ENCODE measurements at regions not wholly inside any gene's neighbourhood (a gene's known extent, or its start where the extent isn't known, plus 50 kb on each side); places are given as distances from the start of the nearest gene placed in this dataset.

DNA sequence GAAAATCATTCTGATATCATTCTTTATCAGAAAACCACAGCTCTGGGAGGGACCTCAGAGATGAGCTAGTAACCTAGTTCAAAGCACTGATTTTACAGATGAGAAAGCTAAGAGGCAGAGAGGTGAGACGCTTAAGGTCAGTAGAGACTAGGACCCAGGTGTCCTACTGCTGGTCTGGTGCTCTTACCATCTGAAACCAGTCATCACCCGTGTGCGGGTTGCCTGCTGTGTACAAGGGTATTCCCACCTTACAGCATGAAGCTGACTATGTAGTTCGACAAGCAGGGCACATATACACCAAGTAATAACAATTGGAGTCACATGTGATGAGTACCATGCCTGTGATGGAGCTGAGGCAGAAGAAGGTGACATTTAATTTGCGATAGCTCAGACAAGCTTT, 133.7 kb downstream of the ADAMTS15 start:
- no peaks in the 10 kb centered on the region for H3K9me3 Mint-ChIP-seq
- no peaks in the 10 kb centered on the region for H3K36me3 Mint-ChIP-seq (ENCODE audit: low read depth)
- H3K27ac Mint-ChIP-seq, result no peak overlapping the region
- no peak overlapping the region for H3K4me3 Mint-ChIP-seq
- no peak for DNase-seq
- H3K27me3 Mint-ChIP-seq, result peaks cover 11% of the 10 kb centered on the region
- CTCF ChIA-PET, result no interaction called here
- POLR2A ChIA-PET, result no interaction called here
- no peaks in the 10 kb centered on the region for H3K4me1 Mint-ChIP-seq

DNA sequence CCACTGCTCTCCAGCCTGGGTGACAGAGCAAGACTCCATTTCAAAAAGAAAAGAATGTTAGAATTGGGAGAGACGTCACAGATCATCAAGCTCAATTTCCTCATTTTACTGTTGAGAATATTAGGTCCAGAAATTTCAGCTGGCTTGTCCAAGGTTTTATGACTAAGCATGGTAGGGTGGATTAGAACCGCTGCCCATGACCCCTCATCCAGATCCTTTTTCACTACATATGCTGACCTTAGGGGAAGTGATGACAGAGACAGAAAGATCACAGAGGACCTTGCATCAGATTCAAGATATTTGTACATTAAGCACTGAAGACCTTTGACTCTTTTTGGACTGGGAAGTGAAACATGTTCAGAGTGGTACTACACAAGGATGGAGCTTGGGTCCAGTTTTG, 134.5 kb downstream of the ADAMTS15 start:
- H3K36me3 Mint-ChIP-seq (ENCODE audit: low read depth), result no peaks in the 10 kb centered on the region
- no peak for DNase-seq
- ChIA-PET POLR2A (no interaction called here), CTCF (no interaction called here)
- no peak overlapping the region for H3K27ac Mint-ChIP-seq
- H3K27me3 Mint-ChIP-seq, result peaks cover 8% of the 10 kb centered on the region
- H3K4me1 Mint-ChIP-seq, result no peaks in the 10 kb centered on the region
- H3K9me3 Mint-ChIP-seq, result no peaks in the 10 kb centered on the region
- no peak overlapping the region for H3K4me3 Mint-ChIP-seq

DNA sequence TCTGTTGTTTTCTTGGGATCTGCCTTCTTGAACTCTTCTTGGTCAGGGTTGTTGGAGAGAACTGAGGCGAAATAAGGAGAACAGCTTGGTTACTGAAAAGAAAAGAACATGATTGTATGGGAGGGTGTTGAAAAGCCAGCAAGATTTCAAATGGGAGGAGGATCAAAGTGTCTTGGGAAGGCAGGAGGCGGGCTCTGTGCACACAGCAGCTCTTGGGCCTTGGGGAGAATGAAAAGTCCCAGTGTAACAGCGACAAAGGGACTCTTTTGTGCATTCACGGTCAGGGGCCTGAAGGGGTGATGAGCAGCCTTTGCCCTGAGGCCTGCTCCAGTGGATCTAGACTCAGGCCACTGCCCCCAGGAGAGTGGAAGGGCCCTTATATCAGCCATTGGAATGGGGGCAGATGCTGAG, 135.4 kb downstream of the ADAMTS15 start:
- ChIA-PET CTCF (no interaction called here), POLR2A (no interaction called here)
- H3K4me3 Mint-ChIP-seq, result no peak overlapping the region
- no peak for DNase-seq
- peaks cover 7% of the 10 kb centered on the region for H3K27me3 Mint-ChIP-seq
- H3K36me3 Mint-ChIP-seq (ENCODE audit: low read depth), result no peaks in the 10 kb centered on the region
- H3K4me1 Mint-ChIP-seq, result no peaks in the 10 kb centered on the region
- no peaks in the 10 kb centered on the region for H3K9me3 Mint-ChIP-seq
- H3K27ac Mint-ChIP-seq, result no peak overlapping the region

DNA sequence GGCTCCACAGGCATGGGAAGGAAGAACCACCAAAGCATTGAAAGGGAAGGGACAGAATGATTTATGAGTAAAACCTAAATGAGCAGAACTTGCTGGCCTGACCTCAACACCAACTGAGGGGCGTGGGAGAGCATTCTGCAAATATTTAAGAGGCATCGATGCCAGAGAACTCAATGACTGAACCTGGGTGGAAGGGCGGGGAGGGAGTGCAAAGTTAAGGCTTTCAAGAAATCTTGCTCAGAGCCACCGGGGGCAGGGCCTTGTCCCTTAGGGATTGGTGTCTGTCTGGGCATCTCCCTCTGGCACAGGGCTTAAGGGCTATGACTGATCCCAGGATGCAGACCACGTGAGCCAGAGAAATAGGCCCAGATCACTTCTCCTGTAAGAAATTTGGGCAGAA, 137.1 kb downstream of the ADAMTS15 start:
- peaks cover 10% of the 10 kb centered on the region for H3K27me3 Mint-ChIP-seq
- H3K9me3 Mint-ChIP-seq, result no peaks in the 10 kb centered on the region
- ChIA-PET POLR2A (no interaction called here), CTCF (no interaction called here)
- H3K27ac Mint-ChIP-seq, result no peak overlapping the region
- H3K4me1 Mint-ChIP-seq, result no peaks in the 10 kb centered on the region
- DNase-seq, result no peak
- no peaks in the 10 kb centered on the region for H3K36me3 Mint-ChIP-seq (ENCODE audit: low read depth)
- H3K4me3 Mint-ChIP-seq, result no peak overlapping the region

DNA sequence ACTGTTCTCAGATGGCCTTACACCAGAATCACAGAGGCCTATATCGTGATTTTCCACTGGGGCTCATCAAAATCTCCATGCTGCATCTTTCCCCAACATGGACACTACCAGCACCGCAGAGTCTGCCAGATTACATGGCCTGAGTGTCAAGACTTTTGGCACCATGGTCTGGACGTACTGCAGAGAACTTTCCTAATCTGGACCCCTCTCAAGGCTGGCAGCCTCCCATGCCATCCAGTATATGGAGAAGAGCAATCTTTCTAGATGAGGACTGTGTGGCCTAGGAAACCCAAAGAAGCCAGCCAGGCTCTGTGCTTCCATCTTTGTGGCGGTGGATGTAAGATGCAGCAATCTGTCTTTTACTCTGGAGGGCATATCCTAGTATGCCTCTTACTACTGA, 139.2 kb downstream of the ADAMTS15 start:
- Mint-ChIP-seq H3K36me3 (ENCODE audit: low read depth) (no peaks in the 10 kb centered on the region), H3K4me3 (no peak overlapping the region), H3K9me3 (no peaks in the 10 kb centered on the region), H3K4me1 (no peaks in the 10 kb centered on the region), H3K27ac (no peak overlapping the region), H3K27me3 (peaks cover 13% of the 10 kb centered on the region)
- ChIA-PET POLR2A (no interaction called here), CTCF (no interaction called here)
- DNase-seq, result no peak

DNA sequence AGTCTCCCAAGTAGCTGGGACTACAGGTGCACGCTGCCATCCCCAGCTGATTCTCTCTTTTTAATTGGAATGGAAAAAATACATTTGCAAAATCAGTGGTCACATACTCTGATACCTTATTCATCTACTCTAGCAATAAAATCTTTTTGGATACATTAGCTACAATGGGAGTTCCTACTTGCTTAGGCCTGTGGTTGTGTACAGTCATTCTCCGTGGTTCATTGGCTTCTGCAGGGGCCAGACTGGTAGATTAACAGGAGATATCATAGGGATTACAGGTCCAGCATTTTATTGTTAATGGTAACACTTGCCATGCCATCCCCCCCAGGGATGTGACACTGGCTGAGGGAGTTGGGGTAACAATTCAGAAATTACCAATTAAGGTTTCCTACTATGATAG, 140.0 kb downstream of the ADAMTS15 start:
- ChIA-PET POLR2A (no interaction called here), CTCF (no interaction called here)
- DNase-seq, result no peak

DNA sequence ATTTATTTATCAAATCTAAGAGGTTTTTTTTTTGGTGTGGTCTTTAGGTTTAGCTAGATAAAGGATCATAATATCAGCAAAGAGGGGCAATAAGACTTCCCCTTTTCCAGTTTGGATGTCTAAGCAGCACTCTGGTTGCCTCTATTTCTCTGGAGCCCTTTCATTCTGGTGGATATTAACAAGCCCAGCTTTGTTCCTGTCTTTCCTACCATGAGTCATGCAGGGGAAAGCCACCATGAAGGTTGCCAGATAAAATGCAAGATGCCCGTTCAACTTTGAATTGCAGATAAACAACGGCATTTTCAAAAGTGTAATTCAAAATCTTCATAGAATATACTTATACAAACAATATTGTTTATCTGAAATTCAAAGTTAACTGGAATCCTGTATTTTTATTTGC, 143.6 kb downstream of the ADAMTS15 start:
- DNase-seq, result no peak
- Mint-ChIP-seq H3K4me3 (no peak overlapping the region), H3K9me3 (no peaks in the 10 kb centered on the region), H3K27ac (no peak overlapping the region), H3K36me3 (ENCODE audit: low read depth) (no peaks in the 10 kb centered on the region), H3K4me1 (no peaks in the 10 kb centered on the region), H3K27me3 (peaks cover 12% of the 10 kb centered on the region)
- POLR2A ChIA-PET, result no interaction called here
- CTCF ChIA-PET, result interaction anchor here (1.2 to 2.1 kb wide), 2 partner anchors 157 to 270 kb away, joined by 3 to 8 read pairs; no protein-coding TSS in a partner anchor

More for the DNA sequence above, 140.0 kb downstream of the ADAMTS15 start:
- Mint-ChIP-seq H3K4me1 (no peaks in the 10 kb centered on the region), H3K27ac (no peak overlapping the region), H3K9me3 (no peaks in the 10 kb centered on the region), H3K27me3 (peaks cover 11% of the 10 kb centered on the region), H3K4me3 (no peak overlapping the region), H3K36me3 (ENCODE audit: low read depth) (no peaks in the 10 kb centered on the region)

DNA sequence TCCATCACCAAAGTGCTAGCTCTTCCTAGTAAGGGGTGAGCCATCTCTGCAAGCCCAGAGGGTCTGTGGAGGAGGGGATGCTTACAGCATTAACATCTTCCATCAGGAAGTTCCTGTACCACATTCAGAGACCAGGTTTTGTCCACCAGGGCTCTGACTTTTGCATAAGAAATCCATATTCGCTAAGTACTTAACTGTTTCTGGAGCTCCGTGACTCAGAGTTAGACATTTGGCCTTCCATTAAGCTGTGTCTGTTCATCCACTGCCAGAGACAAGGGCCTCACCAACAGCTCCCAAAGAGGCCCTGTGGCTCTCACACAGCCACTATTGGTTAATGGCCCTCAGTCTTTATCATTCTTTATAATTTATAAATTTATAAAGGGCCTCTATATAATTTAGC, 144.6 kb downstream of the ADAMTS15 start:
- H3K27me3 Mint-ChIP-seq, result peaks cover 12% of the 10 kb centered on the region
- H3K4me3 Mint-ChIP-seq, result no peak overlapping the region
- no peaks in the 10 kb centered on the region for H3K36me3 Mint-ChIP-seq (ENCODE audit: low read depth)
- DNase-seq, result no peak
- CTCF ChIA-PET, result interaction anchor here (2.1 kb wide), 1 partner anchor 269 kb away, joined by 8 read pairs; no protein-coding TSS in a partner anchor
- H3K27ac Mint-ChIP-seq, result no peak overlapping the region
- no peaks in the 10 kb centered on the region for H3K9me3 Mint-ChIP-seq
- POLR2A ChIA-PET, result no interaction called here
- no peaks in the 10 kb centered on the region for H3K4me1 Mint-ChIP-seq

DNA sequence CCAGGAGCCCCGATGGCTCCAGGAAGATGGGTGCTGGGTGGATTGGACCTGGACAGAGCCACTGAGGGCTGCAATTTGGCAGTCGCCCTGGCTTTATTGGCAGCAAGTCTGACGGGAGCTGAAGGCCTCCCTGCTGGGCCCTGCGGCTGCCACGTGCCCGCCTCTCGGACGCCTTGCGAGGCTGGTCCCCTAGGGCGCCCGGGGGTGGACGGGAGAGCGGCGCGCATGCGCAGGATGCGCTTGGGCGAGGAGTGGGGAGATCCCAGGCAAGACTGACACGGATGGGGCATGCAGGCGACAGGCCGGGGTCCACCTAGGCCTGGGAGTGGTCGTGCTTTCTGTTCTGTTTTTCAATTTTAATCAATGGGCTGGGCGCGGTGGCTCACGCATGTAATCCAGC, 150.0 kb downstream of the ADAMTS15 start:
- Mint-ChIP-seq H3K27me3 (peaks cover 1% of the 10 kb centered on the region), H3K36me3 (ENCODE audit: low read depth) (no peaks in the 10 kb centered on the region), H3K9me3 (no peaks in the 10 kb centered on the region), H3K4me3 (no peak overlapping the region), H3K4me1 (no peaks in the 10 kb centered on the region), H3K27ac (no peak overlapping the region)
- no peak for DNase-seq
- ChIA-PET CTCF (no interaction called here), POLR2A (no interaction called here)

DNA sequence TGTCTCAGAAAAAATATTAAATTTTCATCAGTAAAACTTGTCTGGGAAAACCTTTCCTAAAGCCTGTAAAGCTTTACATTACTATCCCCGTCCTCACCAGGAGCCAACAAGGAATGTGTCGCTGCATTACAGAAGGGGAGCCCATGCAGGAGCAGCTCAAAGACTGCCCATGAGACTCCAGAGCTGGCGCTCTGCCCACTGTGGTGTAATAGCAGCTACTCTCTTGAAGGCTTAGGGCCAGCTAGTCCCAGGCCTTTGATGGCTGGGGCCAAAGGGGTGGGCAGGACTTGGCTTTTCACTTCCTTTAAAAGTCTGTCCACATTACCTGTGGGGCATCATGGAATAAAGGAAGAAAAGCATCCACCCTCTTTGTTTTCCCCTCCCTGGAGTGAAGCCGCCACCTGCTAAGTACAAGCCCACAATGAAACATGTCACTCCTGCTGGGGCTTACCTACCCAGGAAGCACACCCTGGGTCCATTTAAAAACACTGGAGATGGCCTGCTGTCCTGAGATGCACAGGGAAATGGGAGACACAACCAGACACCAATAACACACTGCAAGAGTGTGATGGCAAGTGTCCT, 150.7 kb downstream of the ADAMTS15 start:
- Mint-ChIP-seq H3K27me3 (peaks cover 1% of the 10 kb centered on the region), H3K9me3 (no peaks in the 10 kb centered on the region), H3K4me3 (no peak overlapping the region), H3K36me3 (ENCODE audit: low read depth) (no peaks in the 10 kb centered on the region), H3K27ac (no peak overlapping the region), H3K4me1 (no peaks in the 10 kb centered on the region)
- POLR2A ChIA-PET, result no interaction called here
- no peak for DNase-seq
- CTCF ChIA-PET, result no interaction called here

DNA sequence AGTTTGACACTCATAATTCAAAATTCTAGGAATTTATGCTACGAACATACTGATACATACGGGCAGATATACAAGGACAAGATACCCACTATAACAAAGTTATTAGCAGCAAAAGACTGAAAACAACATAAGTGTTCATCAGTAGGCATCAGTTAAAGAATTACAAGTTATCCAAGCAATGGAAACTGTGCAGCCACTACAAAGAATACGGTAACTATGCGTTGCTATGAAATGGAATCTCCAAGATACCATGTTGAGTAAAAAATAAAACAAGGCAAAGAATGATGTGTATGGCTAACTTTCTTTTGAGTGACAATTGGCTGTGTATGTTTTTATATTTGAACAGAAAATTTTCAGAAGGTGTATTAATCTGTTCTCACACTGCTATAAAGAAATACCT, 151.7 kb downstream of the ADAMTS15 start:
- no peak for DNase-seq
- Mint-ChIP-seq H3K4me3 (no peak overlapping the region), H3K36me3 (ENCODE audit: low read depth) (no peaks in the 10 kb centered on the region), H3K4me1 (no peaks in the 10 kb centered on the region), H3K9me3 (no peaks in the 10 kb centered on the region), H3K27ac (no peak overlapping the region), H3K27me3 (no peaks in the 10 kb centered on the region)
- POLR2A ChIA-PET, result no interaction called here
- CTCF ChIA-PET, result no interaction called here

DNA sequence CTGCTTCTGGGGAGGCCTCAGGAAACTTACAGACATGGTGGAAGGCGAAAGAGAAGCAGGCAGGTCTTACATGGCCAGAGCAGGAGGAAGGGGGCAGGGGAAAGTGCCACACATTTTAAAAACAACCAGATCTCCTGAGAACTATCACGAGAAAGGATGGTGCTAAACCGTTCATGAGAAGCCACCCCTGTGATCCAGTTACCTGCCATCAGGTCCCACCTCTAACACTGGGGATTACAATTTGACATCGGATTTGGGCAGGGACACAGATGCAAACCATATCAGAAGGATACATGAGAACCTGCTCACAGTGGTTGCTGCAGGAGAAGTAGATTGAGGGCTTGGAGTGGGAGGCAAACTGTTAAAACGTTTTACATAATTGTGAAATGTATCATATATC, 152.2 kb downstream of the ADAMTS15 start:
- Mint-ChIP-seq H3K27me3 (no peaks in the 10 kb centered on the region), H3K9me3 (no peaks in the 10 kb centered on the region), H3K36me3 (ENCODE audit: low read depth) (no peaks in the 10 kb centered on the region), H3K4me3 (no peak overlapping the region), H3K27ac (no peak overlapping the region), H3K4me1 (no peaks in the 10 kb centered on the region)
- ChIA-PET CTCF (no interaction called here), POLR2A (no interaction called here)
- no peak for DNase-seq

DNA sequence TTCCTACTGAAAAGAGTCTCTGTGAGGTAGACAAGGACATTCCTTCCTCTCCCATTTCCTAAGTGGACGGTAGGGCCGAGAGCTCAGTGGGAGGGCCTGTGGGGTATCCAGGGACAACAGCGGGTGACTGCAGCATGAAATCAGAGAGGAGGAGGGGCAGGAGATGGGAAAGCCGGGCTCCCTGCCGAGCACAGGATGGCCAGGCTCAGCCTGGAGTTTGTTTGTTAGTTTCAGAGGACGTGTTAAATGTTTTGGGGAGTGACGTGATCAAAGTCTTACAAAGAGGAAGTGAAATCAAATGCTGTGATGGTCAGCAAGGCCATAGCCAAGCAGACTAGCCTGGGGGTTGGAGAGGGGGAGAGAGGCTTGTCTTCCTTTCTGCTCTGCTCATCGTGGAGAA, 152.7 kb downstream of the ADAMTS15 start:
- Mint-ChIP-seq H3K4me1 (no peaks in the 10 kb centered on the region), H3K4me3 (no peak overlapping the region), H3K36me3 (ENCODE audit: low read depth) (no peaks in the 10 kb centered on the region), H3K27ac (no peak overlapping the region), H3K9me3 (no peaks in the 10 kb centered on the region), H3K27me3 (no peaks in the 10 kb centered on the region)
- no peak for DNase-seq
- ChIA-PET CTCF (no interaction called here), POLR2A (no interaction called here)

DNA sequence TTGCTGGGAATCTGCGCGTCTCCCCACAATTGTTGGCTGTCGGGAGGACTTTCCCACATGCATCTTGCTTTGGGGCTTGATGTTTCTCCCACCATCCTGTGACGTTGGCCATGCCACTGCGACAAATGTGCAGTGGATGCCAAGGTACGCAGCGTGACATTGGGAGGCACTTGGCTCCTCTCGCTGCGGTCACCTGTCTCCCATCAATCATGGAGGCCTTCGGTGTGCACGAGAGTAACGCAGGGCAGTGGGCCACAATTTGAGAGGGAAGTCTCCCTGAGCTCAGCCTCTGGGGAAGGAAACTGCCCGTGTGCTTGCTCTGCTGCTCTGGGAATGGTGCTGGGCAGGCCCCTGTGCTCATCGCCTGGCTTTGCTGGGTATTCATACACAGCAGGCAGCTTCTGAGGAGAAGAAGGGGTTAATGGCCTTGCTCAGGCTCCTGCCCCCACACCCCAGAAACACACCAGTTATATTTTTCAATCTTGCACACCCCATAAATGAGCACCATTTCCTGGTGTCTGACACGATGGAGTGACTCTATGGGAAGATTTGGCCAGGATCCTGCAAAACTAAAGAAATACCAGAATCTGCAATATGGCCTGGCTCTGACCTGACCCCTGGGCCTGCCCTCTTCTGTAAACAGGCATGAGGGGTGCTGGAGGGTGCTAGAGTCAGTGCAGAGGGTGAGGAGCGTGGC, 153.5 kb downstream of the ADAMTS15 start:
- CTCF ChIA-PET, result no interaction called here
- no peaks in the 10 kb centered on the region for H3K4me1 Mint-ChIP-seq
- H3K4me3 Mint-ChIP-seq, result no peak overlapping the region
- DNase-seq, result no peak
- POLR2A ChIA-PET, result no interaction called here
- H3K36me3 Mint-ChIP-seq (ENCODE audit: low read depth), result no peaks in the 10 kb centered on the region
- no peaks in the 10 kb centered on the region for H3K9me3 Mint-ChIP-seq
- no peak overlapping the region for H3K27ac Mint-ChIP-seq
- H3K27me3 Mint-ChIP-seq, result no peaks in the 10 kb centered on the region

Data from activated CD4-positive, alpha-beta memory T cell treated with anti-CD3 and anti-CD28 coated beads, Interleukin-2, amount 10 ng/mL, durations not matched to agents 7 days and 5 days (primary cell).